Stomach smooth muscle (tissue), 2 donors: ENCODE measurements at regions not wholly inside any gene's neighbourhood (a gene's known extent, or its start where the extent isn't known, plus 50 kb on each side); places are given as distances from the start of the nearest gene placed in this dataset.

Experiments
- H3K27ac ChIP-seq: one replicate; pipeline ENCODE4 v1.7.0; 2013; ENCODE audit warnings: mild to moderate bottlenecking, low read length, inconsistent platforms
- H3K27me3 ChIP-seq, 2 donors: one replicate each; pipeline ENCODE4 v1.7.0; 2013; ENCODE audit warnings: low read length in 2 of 2; ENCODE audit not compliant: insufficient read depth in 2 of 2, control insufficient read depth in 1 of 2
- H3K36me3 ChIP-seq, 2 donors: one replicate each; pipeline ENCODE4 v1.7.0; 2013; ENCODE audit warnings: low read length in 2 of 2; ENCODE audit not compliant: control insufficient read depth in 2 of 2, insufficient read depth in 2 of 2
- H3K4me1 ChIP-seq: one replicate; pipeline ENCODE4 v1.7.0; 2013; ENCODE audit warnings: low read length; ENCODE audit not compliant: control insufficient read depth, insufficient read depth
- H3K4me3 ChIP-seq, 2 donors: one replicate each; pipeline ENCODE4 v1.7.0; 2013; ENCODE audit warnings: low read length in 2 of 2
- H3K9ac ChIP-seq, 2 donors: one replicate each; pipeline ENCODE4 v1.7.0; 2013; ENCODE audit warnings: low read length in 2 of 2, mild to moderate bottlenecking in 1 of 2
- H3K9me3 ChIP-seq, 2 donors: one replicate each; pipeline ENCODE4 v1.7.0; 2013; ENCODE audit warnings: low read length in 2 of 2; ENCODE audit not compliant: control insufficient read depth in 2 of 2
- donor health status: healthy.
- donor health status: Pancreatic carcinoma.

- Histone ChIP-seq H3K36me3 (no peaks in the 10 kb centered on the region), H3K27ac (no peak overlapping the region), H3K27me3 (no peaks in the 10 kb centered on the region), H3K4me3 (no peak overlapping the region), H3K4me1 (no peaks in the 10 kb centered on the region), H3K9ac (no peak overlapping the region), H3K9me3 (no peaks in the 10 kb centered on the region)
Measured at GRCh38 chr4:129672941-129673340, 577.0 kb downstream of the C4orf33 start.

DNA sequence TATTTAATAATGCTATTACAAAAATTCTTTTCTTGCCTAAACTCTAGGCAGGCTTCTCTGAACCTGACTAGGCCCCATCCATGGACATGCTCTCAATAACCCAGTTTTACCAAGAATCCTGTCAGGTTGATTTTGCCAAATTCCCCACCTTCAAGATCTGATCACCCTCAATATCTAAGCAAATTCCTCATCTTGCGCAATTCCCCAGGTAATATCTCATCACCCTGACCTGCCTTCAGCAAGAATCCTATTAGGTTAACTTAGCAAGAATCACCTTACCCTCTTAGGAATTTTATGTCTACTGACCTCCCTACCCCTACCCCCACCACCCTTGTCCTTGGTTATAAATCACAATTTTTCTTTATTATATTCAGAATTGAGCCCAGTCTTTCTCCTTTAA lies 579.1 kb downstream of the C4orf33 start:
- no peak overlapping the region for H3K9ac ChIP-seq
- H3K4me3 ChIP-seq = no peak overlapping the region
- no peaks in the 10 kb centered on the region for H3K4me1 ChIP-seq
- no peaks in the 10 kb centered on the region for H3K9me3 ChIP-seq
- no peaks in the 10 kb centered on the region for H3K36me3 ChIP-seq
- no peaks in the 10 kb centered on the region for H3K27me3 ChIP-seq
- H3K27ac ChIP-seq = no peak overlapping the region

GRCh38 chr4:129676934-129677333 lies 581.0 kb downstream of the C4orf33 start:
- Histone ChIP-seq H3K36me3 (no peaks in the 10 kb centered on the region), H3K4me3 (no peak overlapping the region), H3K27ac (no peak overlapping the region), H3K4me1 (no peaks in the 10 kb centered on the region), H3K9ac (no peak overlapping the region), H3K27me3 (no peaks in the 10 kb centered on the region), H3K9me3 (no peaks in the 10 kb centered on the region)

DNA sequence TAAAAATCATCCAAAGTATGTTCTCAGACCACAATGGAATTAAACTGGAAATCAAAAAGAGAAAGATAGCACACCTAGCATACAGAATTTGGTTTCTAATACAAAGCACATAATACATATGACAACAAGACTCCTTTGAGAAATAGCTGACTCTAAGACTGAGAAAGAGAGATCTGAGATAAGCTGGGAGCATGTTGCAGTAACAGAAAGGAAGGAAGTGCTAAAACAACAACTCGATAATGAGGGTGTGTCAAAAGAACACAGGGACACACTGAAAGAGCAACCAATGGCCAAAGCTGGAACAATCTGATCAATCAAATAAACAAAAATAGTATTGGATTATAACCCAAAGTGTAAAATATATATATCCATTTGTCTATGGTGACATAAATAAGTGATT lies 586.6 kb downstream of the C4orf33 start:
- no peak overlapping the region for H3K27ac ChIP-seq
- H3K36me3 ChIP-seq = no peaks in the 10 kb centered on the region
- no peaks in the 10 kb centered on the region for H3K27me3 ChIP-seq
- H3K4me3 ChIP-seq = no peak overlapping the region
- H3K4me1 ChIP-seq = no peaks in the 10 kb centered on the region
- H3K9me3 ChIP-seq = no peaks in the 10 kb centered on the region
- no peak overlapping the region for H3K9ac ChIP-seq

DNA sequence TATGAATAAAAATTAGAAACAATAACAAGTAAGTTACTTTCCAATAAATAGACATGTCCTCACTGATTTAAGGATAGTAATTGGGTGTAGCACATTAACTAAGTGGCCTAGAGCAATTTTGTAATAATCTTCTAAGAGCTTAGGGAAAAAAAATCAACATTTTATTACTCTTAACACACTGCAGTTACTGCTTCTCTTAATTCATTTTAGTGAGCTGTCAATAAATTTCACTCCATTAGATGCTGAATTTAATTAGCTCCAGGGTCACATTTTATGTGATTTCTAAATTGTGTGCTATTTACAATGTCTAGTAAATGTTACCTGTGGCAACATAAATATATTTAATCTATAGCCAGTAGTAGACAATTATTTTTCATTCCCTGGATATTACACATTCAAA lies 612.0 kb downstream of the C4orf33 start:
- Histone ChIP-seq H3K27me3 (no peaks in the 10 kb centered on the region), H3K9me3 (no peaks in the 10 kb centered on the region), H3K36me3 (no peaks in the 10 kb centered on the region), H3K4me1 (no peaks in the 10 kb centered on the region), H3K4me3 (no peak overlapping the region), H3K27ac (no peak overlapping the region), H3K9ac (no peak overlapping the region)

DNA sequence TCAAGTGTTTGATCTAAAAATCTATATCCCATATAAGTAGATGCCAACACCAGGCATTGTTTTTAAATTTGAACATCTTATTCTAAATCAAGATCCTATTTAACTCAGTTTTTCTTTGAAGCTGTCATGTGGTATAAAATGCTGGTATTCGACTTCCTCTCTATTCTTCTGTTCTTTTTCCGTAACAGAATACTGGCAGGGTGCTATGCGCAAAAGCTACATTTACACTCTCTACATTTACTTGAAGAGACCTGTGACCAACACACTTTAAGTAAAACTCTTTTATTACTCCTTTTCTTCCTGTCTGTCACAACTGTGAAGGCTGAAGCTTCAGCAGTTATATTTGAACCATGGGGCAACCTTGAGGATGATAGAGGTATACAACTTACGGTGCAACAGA lies 612.8 kb downstream of the C4orf33 start:
- Histone ChIP-seq H3K27me3 (no peaks in the 10 kb centered on the region), H3K9me3 (no peaks in the 10 kb centered on the region), H3K9ac (no peak overlapping the region), H3K36me3 (no peaks in the 10 kb centered on the region), H3K4me3 (no peak overlapping the region), H3K4me1 (no peaks in the 10 kb centered on the region), H3K27ac (no peak overlapping the region)

DNA sequence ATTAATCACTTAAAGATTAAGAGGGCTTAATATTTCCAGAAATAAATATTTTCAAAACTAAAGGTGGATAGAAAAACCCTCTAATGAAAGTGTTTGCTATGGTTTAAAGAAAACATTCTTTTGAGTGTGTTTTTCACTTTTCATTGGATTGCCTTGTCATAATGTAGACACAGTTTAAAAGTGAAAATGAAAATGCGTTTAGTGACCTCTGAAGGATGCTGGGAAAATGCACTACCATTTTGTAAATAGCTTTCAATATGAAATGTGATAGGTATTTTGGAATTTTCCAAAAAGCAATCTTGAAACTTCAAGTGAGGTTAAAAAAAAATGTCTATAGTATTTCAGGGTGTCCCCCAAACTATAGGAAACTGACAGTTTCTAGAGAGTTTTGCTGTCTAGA lies 642.2 kb downstream of the C4orf33 start:
- H3K9me3 ChIP-seq = no peaks in the 10 kb centered on the region
- H3K4me1 ChIP-seq = no peaks in the 10 kb centered on the region
- H3K27ac ChIP-seq = no peak overlapping the region
- no peak overlapping the region for H3K9ac ChIP-seq
- H3K27me3 ChIP-seq = no peaks in the 10 kb centered on the region
- H3K4me3 ChIP-seq = no peak overlapping the region
- H3K36me3 ChIP-seq = no peaks in the 10 kb centered on the region

DNA sequence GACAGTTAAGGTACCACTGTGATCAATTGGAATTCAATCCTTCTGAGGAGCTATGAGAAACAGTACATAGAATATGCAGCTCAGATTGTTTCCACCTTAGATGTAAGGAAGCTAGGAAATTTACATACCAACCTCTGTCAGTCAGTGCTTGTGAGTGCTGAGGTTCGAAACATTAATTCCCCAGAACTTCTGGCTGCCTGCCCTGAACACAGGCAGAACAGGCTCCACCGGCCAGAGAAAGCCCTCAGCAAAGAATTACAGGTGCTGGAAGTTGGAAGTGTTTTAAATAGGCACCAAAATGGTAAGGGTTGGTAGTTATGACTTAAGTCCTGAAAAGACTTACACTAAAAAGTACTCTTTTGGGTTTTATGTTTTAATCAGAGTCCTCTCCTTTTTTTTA lies 651.8 kb downstream of the C4orf33 start:
- Histone ChIP-seq H3K4me1 (no peaks in the 10 kb centered on the region), H3K9me3 (no peaks in the 10 kb centered on the region), H3K4me3 (no peak overlapping the region), H3K27me3 (no peaks in the 10 kb centered on the region), H3K27ac (no peak overlapping the region), H3K36me3 (no peaks in the 10 kb centered on the region), H3K9ac (no peak overlapping the region)

GRCh38 chr4:129748991-129749390 lies 653.0 kb downstream of the C4orf33 start:
- H3K9me3 ChIP-seq = no peaks in the 10 kb centered on the region
- H3K27ac ChIP-seq = no peak overlapping the region
- no peaks in the 10 kb centered on the region for H3K27me3 ChIP-seq
- H3K4me3 ChIP-seq = no peak overlapping the region
- no peaks in the 10 kb centered on the region for H3K36me3 ChIP-seq
- no peak overlapping the region for H3K9ac ChIP-seq
- H3K4me1 ChIP-seq = no peaks in the 10 kb centered on the region

DNA sequence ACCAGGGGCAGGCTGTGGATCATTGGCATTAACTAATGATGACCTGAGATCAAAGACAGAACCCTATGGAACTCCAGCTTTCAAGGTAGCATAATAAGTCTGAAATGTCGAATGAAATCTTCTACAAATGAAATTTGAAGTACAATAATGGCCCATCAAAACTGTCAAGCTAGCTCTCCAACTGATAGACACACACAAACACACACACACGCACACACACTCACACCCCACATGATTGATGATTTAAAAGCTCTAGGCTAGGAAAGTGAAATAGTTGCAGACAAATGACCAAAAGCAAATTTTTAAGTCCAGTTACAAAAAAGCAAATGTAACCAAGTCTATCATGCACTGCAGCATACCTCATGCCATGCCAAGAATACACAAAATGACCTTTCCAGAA lies 655.7 kb downstream of the C4orf33 start:
- Histone ChIP-seq H3K4me3 (no peak overlapping the region), H3K27ac (no peak overlapping the region), H3K36me3 (no peaks in the 10 kb centered on the region), H3K27me3 (no peaks in the 10 kb centered on the region), H3K9me3 (no peaks in the 10 kb centered on the region), H3K4me1 (no peaks in the 10 kb centered on the region), H3K9ac (no peak overlapping the region)

GRCh38 chr4:129783596-129783995 lies 687.6 kb downstream of the C4orf33 start:
- no peak overlapping the region for H3K9ac ChIP-seq
- no peaks in the 10 kb centered on the region for H3K4me1 ChIP-seq
- no peaks in the 10 kb centered on the region for H3K9me3 ChIP-seq
- H3K27me3 ChIP-seq = no peaks in the 10 kb centered on the region
- H3K4me3 ChIP-seq = no peak overlapping the region
- no peaks in the 10 kb centered on the region for H3K36me3 ChIP-seq
- H3K27ac ChIP-seq = no peak overlapping the region

GRCh38 chr4:129788486-129788885 lies 692.5 kb downstream of the C4orf33 start:
- Histone ChIP-seq H3K4me1 (no peaks in the 10 kb centered on the region), H3K9ac (no peak overlapping the region), H3K9me3 (no peaks in the 10 kb centered on the region), H3K27ac (no peak overlapping the region), H3K36me3 (no peaks in the 10 kb centered on the region), H3K27me3 (no peaks in the 10 kb centered on the region), H3K4me3 (no peak overlapping the region)
